Lower lobe of right lung (tissue), 2 donors: ENCODE measurements at regions not wholly inside any gene's neighbourhood (a gene's known extent, or its start where the extent isn't known, plus 50 kb on each side); places are given as distances from the start of the nearest gene placed in this dataset.

ENCODE experiments used
- ATAC-seq, 2 donors: fragments of 200-7000 bp; cut with Tn5 transposase; one replicate each; pipeline ENCODE4 v1.9.1; 2020 to 2022; ENCODE audit warnings: mild to moderate bottlenecking in 2 of 2, moderate library complexity in 2 of 2
- DNase-seq: peaks from one replicate; pipeline ENCODE4 v3.0.0-alpha.2; 2020
- H3K27ac ChIP-seq: fragments of 200-600 bp; one replicate; pipeline ENCODE4 v1.8.0; 2022
- H3K27me3 ChIP-seq: fragments of 200-600 bp; one replicate; pipeline ENCODE4 v1.8.0; 2022; ENCODE audit warnings: low read depth
- H3K36me3 ChIP-seq: fragments of 200-600 bp; one replicate; pipeline ENCODE4 v1.8.0; 2022; ENCODE audit warnings: mild to moderate bottlenecking
- H3K4me1 ChIP-seq: fragments of 200-600 bp; one replicate; pipeline ENCODE4 v1.8.0; 2022
- H3K4me3 ChIP-seq: fragments of 200-600 bp; one replicate; pipeline ENCODE4 v1.8.0; 2022; ENCODE audit warnings: mild to moderate bottlenecking
- H3K9me3 ChIP-seq: fragments of 200-600 bp; one replicate; pipeline ENCODE4 v1.8.0; 2022
- intact Hi-C: fragments of 100-400 bp; cut with DNase I; formaldehyde crosslinking; loops from one replicate; pipeline ENCODE4 v1.11.0; 2022
- TF ChIP-seq, protein P1 (sequence below): fragments of 200-600 bp; IDR thresholded peaks from one replicate; pipeline ENCODE4 v1.8.0; 2022; ENCODE audit warnings: antibody characterized with exemption, mild to moderate bottlenecking
- donor health status: DM: no; HTN: yes; CAD: no; lungs with severe emphysema.

DNA sequence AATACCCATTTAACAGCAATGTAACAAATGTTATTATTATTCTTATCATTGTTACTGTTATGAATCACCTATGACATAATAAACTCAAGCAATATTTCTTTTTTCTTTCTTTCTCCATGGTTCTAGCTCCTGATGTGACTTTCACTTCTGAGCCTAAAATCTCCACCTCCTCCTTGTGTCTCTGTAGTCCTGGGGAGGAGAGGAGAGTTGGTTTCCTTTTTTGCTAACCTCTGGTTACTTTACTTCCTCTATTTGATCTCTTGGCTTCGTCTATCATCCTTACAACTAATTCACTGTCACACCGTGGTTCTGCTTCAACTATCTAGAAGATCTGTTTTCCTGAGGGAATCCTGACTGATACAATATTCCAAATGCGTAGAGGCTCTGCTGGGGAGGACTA lies 456.6 kb downstream of the VRK1 start:
- TF ChIP-seq, protein P1, sequence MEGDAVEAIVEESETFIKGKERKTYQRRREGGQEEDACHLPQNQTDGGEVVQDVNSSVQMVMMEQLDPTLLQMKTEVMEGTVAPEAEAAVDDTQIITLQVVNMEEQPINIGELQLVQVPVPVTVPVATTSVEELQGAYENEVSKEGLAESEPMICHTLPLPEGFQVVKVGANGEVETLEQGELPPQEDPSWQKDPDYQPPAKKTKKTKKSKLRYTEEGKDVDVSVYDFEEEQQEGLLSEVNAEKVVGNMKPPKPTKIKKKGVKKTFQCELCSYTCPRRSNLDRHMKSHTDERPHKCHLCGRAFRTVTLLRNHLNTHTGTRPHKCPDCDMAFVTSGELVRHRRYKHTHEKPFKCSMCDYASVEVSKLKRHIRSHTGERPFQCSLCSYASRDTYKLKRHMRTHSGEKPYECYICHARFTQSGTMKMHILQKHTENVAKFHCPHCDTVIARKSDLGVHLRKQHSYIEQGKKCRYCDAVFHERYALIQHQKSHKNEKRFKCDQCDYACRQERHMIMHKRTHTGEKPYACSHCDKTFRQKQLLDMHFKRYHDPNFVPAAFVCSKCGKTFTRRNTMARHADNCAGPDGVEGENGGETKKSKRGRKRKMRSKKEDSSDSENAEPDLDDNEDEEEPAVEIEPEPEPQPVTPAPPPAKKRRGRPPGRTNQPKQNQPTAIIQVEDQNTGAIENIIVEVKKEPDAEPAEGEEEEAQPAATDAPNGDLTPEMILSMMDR: no peak
- Histone ChIP-seq H3K27me3 (no peaks in the 10 kb centered on the region), H3K27ac (no peak overlapping the region), H3K4me1 (no peaks in the 10 kb centered on the region), H3K4me3 (no peak overlapping the region), H3K36me3 (no peaks in the 10 kb centered on the region), H3K9me3 (no peaks in the 10 kb centered on the region)
- intact Hi-C loops: no loop called here
- ATAC-seq (no peak), DNase-seq (no peak)

DNA sequence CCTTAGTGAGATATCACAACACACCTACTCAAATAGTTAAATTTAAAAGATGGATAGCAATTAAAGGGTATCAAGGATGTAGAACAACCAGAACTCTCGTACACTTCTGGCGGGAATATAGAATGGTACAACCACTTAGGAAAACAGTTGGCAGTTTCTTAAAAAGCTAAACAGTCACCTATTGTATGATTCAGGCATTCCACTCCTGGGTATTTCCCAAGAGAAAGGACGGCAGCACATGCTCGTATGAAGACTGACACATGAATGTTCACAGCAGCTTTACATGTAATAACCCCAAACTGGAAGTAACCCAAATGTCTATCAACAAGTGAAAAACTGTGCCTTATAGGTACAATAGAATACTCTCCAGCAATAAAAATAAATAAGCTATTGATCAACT lies 465.2 kb downstream of the VRK1 start:
- Histone ChIP-seq H3K27ac (no peak overlapping the region), H3K4me3 (no peak overlapping the region), H3K4me1 (no peaks in the 10 kb centered on the region), H3K27me3 (no peaks in the 10 kb centered on the region), H3K9me3 (no peaks in the 10 kb centered on the region), H3K36me3 (no peaks in the 10 kb centered on the region)
- ATAC-seq (no peak), DNase-seq (no peak)
- intact Hi-C loops: no loop called here
- TF ChIP-seq, protein P1: no peak

GRCh38 chr14:97264516-97265230 lies 467.5 kb downstream of the VRK1 start:
- TF ChIP-seq, protein P1: no peak
- no peak for DNase-seq
- H3K4me1 ChIP-seq: no peaks in the 10 kb centered on the region
- no peaks in the 10 kb centered on the region for H3K27me3 ChIP-seq
- no peaks in the 10 kb centered on the region for H3K9me3 ChIP-seq
- intact Hi-C loops: no loop called here
- H3K27ac ChIP-seq: no peak overlapping the region
- H3K4me3 ChIP-seq: no peak overlapping the region
- no peaks in the 10 kb centered on the region for H3K36me3 ChIP-seq
- ATAC-seq: no peak

DNA sequence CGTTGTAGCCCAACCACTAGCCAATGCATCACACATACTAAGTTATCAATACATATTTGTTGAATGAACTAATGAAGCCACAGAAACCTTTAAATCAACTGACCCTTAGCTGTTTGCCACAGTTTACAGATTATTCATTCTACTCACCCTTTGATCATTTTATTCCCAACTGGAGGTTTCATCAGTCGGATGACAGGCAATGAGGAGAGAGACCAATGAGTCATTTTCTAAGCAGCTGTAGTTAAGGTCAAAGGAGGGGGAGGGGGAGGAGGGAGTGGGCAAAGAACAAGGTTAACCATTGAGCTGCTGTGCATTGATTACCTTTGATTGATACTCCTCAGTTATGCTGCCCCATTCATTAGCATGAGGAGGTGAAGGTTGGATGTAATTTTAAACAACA lies 469.5 kb downstream of the VRK1 start:
- H3K27ac ChIP-seq: no peak overlapping the region
- H3K9me3 ChIP-seq: no peaks in the 10 kb centered on the region
- H3K27me3 ChIP-seq: no peaks in the 10 kb centered on the region
- DNase-seq (no peak), ATAC-seq (no peak)
- intact Hi-C loops: no loop called here
- TF ChIP-seq, protein P1: no peak
- H3K36me3 ChIP-seq: no peaks in the 10 kb centered on the region
- H3K4me3 ChIP-seq: no peak overlapping the region
- H3K4me1 ChIP-seq: no peaks in the 10 kb centered on the region

GRCh38 chr14:97267509-97267908 lies 470.3 kb downstream of the VRK1 start:
- H3K9me3 ChIP-seq: no peaks in the 10 kb centered on the region
- H3K36me3 ChIP-seq: no peaks in the 10 kb centered on the region
- H3K4me1 ChIP-seq: no peaks in the 10 kb centered on the region
- TF ChIP-seq, protein P1: no peak
- no peak overlapping the region for H3K27ac ChIP-seq
- H3K27me3 ChIP-seq: no peaks in the 10 kb centered on the region
- H3K4me3 ChIP-seq: no peak overlapping the region
- DNase-seq (no peak), ATAC-seq (no peak)
- intact Hi-C loops: no loop called here
